ENCODE measurements at regions not wholly inside any gene's neighbourhood (a gene's known extent, or its start where the extent isn't known, plus 50 kb on each side); places are given as distances from the start of the nearest gene placed in this dataset.

- no peak for DNase-seq
Observed at GRCh38 chr12:65517656-65518210, 239.2 kb downstream of the MSRB3 start.

GRCh38 chr12:65518771-65519170 lies 240.3 kb downstream of the MSRB3 start:
- no peak for DNase-seq

- no peak for DNase-seq
Observed at GRCh38 chr12:65520658-65521057, 242.2 kb downstream of the MSRB3 start.

DNA sequence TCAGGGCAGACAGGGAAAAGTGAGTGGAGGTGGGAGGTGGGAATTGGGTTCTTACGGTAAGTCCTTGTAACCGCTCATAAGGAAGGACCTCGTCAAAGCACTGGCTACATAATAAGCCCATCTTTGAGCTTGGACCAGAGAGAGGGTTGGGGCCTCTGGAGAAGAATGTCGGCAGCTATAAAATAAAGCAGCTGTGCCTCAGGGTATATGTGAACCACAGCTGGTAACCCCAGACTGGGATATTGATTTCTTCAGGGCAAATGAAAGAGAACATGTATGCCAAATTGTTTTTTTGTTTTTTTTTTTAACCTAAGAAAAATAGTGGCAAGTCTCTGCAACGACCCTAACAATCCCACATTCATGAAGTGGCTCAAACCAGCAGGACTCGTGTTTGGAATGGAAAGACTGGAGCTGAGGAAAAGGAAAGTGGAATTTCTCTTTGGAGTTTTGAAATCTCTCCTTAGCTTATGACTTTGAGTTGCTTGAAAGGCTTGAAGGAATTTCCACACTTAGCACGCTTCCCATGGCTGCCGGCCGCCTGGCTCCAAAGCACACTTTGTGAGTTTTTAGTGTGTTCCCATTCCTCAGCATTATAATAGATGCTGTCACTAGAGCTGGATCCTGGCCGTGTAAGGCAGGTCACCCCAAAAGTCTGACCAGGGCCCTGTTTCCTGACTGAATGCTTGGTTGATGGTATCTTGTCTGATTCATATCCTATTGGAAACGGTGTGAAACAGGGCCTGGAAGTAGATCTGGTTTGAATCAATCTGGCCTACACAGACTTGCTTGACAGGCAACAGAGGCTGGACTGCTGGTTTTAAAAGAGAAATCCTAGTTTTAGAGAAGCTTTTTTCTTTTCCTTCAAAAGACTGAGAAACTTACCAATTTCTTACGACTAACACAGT lies 244.7 kb downstream of the MSRB3 start:
- DNase-seq, result no peak

DNA sequence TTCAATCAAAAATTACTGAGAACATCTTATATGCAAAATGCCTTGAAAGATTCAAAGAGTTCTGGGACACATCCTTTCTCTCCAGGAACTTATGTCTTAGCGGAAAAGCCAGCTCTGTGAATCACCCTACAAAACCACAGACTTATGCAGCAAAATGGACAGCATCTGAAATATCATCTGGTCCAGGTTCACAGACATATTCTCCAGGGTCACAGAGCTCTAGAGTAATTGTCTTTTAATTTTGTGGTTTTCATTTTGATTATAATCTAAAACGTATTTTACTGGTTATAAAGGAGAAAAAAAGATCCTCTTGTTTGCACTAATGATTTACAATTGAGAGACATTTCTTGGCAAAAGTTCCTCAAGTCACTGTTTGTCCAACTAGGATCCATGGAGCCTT lies 246.2 kb downstream of the MSRB3 start:
- DNase-seq, result no peak

- no peak for DNase-seq
Observed at GRCh38 chr12:65525491-65526141, 247.1 kb downstream of the MSRB3 start.

- no peak for DNase-seq
Observed at GRCh38 chr12:65526311-65526710, 247.8 kb downstream of the MSRB3 start.

- no peak for DNase-seq
Observed at GRCh38 chr12:65528127-65528526, 249.6 kb downstream of the MSRB3 start.

DNA sequence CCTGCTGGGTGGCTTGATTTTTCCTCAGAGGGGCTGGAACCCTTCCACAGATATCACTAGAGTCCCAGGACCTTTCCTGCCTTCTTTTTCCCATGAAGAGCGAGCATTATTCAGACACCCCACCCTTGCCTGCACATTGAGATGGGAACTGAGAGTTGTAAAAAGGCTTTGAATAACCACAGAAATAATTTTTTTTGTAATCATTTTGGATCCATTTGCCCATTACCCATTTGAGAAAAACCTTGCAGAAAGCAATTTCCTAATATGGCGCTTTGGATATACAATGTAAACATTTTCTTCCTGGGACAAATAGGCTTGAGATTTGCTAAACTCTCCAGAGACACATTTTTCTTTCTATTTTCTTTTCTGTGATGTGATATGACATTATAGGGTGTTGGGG lies 250.6 kb downstream of the MSRB3 start:
- DNase-seq, result no peak

DNA sequence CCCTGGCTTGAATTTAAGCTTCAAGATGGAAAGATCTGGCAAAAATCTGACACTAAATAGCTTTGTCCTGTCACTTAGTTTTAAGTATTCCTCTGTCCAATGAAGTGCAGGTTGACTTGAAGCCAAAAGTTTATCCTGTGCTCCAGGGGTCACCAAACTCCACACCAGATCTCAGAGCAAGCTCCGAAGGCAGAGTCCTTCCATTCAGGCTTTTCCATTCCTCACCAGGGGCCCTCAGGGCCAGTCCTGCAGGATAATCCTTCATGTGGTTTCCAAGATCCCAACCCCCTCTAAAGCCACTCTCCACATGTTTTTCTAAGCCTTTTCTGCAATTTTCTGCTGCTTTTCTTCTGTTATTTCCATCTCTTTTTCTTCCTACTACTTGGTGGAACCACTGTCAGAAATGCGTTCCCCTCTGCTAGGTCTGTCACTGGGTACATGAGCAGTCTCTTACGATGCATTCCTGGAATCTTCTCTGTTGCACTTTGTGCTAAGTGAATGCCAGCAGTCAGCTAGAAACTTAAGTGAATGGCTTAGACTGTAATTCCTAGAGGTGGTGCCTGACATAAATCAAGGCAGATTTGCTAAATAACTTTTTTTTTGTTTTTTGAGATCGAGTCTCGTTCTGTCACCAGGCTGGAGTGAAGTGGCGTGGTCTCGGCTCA lies 251.4 kb downstream of the MSRB3 start:
- no peak for DNase-seq

DNA sequence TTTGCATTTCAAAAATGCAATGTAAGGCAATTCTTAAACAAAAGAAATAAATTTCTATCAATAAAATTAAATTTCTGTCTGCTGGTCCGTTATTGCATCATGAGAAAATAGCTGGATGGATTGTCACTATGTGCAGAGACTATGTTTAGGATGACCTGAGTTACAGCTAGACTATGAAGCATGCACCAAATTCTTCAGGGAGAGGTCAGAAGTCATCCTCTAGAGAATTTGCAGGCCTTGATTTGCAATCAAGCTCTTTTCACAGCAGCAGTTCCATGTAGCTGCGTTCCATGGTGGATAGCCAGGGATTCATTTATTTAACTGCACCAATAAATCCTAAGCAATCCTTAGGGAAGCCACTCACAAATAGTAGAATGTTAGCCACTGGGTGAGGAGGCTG lies 253.7 kb downstream of the MSRB3 start:
- no peak for DNase-seq

DNA sequence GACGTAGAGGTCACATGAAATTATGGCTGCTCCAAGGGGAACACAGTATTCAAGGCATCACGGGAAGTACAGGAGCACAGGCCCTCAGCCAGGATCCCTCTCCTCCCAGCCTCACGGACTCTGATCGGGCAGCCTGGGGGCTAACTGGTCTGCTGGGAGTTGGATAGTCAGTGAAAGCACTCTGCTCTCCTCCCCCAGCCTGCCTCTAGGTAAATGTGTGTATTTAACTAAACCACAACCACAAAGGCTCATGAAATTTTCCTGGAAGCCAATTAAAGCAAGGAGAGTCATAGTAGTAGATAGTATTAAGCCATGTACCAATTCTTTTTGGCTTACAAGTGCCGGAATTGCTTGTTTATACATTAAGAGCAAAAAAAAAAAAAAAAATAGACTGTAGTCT lies 254.3 kb downstream of the MSRB3 start:
- no peak for DNase-seq

- no peak for DNase-seq
Observed at GRCh38 chr12:65533177-65533883, 254.8 kb downstream of the MSRB3 start.

DNA sequence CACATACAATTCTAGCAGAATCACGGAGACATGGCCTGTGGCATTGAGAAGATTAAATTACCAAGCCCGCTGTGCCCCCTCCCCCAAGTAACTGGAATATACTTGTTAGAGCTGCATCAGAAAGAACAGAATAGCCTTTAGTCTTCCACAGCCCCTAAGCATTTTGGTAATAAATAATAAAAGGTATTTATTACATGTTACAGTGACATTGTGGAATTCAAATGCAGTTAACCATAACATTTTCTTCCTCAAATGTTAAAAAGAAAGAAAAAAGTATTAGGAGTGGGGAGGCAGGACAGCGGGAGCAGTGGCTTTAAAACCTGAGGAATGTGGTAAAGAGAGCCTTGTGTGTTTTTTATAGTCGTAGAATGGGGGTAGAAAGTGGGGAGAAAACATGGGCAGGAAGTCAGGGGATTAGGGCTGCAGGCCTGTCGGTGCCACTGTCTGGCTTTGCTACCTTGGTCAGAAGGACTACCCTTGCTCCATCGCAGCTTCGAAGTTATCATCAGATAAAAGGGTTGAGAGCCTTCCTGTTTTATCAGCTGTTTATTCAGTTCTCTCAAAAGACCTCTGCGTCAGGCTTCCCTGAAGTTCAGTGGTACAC lies 255.9 kb downstream of the MSRB3 start:
- no peak for DNase-seq

DNA sequence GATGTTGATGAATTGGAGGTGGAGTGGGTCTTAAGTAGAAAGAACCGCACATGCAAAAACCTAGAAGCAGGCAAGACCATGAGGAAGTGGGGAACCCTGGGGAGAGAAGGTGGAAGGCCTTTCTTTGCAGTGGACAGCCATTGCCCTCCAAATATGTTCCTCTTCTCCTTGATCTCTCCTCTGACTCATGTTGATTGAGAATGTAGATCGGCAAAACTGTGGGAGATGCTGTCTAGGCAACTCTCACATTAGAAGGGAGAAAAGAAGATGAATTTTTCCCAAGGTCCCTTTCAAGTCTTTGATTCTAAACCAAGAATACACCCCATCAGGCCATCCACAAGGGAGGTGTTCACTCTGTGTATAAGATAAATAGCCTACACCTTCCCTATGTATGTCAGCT lies 257.5 kb downstream of the MSRB3 start:
- DNase-seq, result no peak

GRCh38 chr12:65536351-65536750 lies 257.9 kb downstream of the MSRB3 start:
- DNase-seq, result no peak

DNA sequence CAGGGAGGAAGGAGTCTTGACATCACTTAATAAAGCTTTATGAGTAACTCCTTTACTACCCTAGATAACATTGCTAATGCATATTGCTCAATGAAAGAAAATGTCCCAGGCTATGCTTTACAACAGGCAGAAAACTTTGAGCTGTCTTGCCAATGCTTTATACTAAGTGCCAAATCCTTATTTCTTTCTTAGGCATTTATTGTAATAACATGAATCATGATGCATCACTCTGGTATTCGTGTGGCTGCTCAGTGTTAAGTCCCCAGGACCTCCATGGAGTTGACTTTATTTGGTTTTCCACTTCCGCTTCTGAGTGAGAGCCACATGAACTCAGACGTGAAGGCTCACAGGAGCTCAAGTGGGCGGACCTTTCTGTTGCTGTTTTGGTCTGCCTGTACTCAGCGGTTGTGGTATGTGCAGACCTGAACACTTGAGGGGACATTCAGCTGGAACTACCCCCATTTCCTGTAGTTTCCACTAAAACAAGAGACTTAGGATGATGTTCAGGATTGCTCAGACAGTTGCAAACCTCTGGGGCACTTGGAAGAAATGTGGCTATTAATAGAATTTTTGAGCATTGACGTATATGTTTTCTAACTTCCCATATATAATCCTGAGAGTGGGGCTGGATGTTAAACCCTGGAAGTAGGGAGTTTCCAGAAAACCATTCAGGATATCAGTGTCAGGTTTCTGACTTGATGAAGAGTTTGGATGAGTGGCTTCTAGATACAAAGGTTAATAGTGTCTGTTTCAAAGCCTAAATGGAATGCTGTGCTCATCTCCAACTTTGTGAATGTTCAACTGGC lies 258.6 kb downstream of the MSRB3 start:
- DNase-seq, result no peak

DNA sequence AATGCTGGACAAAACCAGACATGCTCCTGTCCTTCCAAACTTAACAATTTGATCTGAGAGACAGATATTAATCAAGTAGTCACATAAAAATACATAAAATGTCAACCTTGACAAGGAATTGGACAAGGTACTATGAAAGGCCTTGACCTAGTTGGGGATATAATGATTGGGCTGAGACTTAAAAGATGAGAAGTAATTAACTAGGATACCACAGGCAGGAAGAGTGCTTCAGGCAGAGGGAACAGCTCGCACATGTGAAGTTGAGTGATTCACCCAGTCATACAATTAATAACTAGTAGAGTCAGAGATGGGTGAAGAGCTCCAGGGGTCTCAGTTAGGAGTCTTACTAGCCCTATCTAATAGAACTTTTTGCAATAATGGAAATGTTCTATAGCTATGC lies 259.5 kb downstream of the MSRB3 start:
- no peak for DNase-seq

- DNase-seq, result peak; percentile 35 to 48
Observed at GRCh38 chr12:65539023-65539422, 260.5 kb downstream of the MSRB3 start.

GRCh38 chr12:65540140-65540539 lies 261.7 kb downstream of the MSRB3 start:
- no peak for DNase-seq

- DNase-seq, result no peak
Observed at GRCh38 chr12:65546528-65546927, 268.0 kb downstream of the MSRB3 start.

Measured in right lung (tissue), 2 donors.